AG10803 (cell line): ENCODE measurements at regions not wholly inside any gene's neighbourhood (a gene's known extent, or its start where the extent isn't known, plus 50 kb on each side); places are given as distances from the start of the nearest gene placed in this dataset.

ENCODE experiments used
- DNase-seq: peaks from one replicate; pipeline ENCODE4 v3.0.0; 2010; ENCODE audit warnings: low read depth
- H3K4me3 ChIP-seq: 2 replicates; pipeline ENCODE4 v1.5.1; 2011; ENCODE audit warnings: mild to moderate bottlenecking, low read length, control low read depth
- TF ChIP-seq, protein P1 (sequence below): conservative IDR thresholded peaks from 2 replicates; pipeline ENCODE4 v1.5.1; 2011; ENCODE audit warnings: mild to moderate bottlenecking, low read length, control low read depth, inconsistent platforms

- TF ChIP-seq, protein P1, sequence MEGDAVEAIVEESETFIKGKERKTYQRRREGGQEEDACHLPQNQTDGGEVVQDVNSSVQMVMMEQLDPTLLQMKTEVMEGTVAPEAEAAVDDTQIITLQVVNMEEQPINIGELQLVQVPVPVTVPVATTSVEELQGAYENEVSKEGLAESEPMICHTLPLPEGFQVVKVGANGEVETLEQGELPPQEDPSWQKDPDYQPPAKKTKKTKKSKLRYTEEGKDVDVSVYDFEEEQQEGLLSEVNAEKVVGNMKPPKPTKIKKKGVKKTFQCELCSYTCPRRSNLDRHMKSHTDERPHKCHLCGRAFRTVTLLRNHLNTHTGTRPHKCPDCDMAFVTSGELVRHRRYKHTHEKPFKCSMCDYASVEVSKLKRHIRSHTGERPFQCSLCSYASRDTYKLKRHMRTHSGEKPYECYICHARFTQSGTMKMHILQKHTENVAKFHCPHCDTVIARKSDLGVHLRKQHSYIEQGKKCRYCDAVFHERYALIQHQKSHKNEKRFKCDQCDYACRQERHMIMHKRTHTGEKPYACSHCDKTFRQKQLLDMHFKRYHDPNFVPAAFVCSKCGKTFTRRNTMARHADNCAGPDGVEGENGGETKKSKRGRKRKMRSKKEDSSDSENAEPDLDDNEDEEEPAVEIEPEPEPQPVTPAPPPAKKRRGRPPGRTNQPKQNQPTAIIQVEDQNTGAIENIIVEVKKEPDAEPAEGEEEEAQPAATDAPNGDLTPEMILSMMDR: no peak
- H3K4me3 ChIP-seq: no peak overlapping the region
- no peak for DNase-seq
Measured at GRCh38 chr10:63781226-63781625, 260.0 kb downstream of the REEP3 start.

GRCh38 chr10:63783882-63784281 is 262.7 kb downstream of the REEP3 start:
- TF ChIP-seq, protein P1: no peak
- no peak for DNase-seq
- no peak overlapping the region for H3K4me3 ChIP-seq

- TF ChIP-seq, protein P1: no peak
- no peak for DNase-seq
- H3K4me3 ChIP-seq: no peak overlapping the region
Measured at GRCh38 chr10:63788152-63788821, 267.1 kb downstream of the REEP3 start.

GRCh38 chr10:63795094-63795860 is 274.1 kb downstream of the REEP3 start:
- DNase-seq: no peak
- TF ChIP-seq, protein P1: no peak
- no peak overlapping the region for H3K4me3 ChIP-seq

GRCh38 chr10:63798599-63799498 is 277.6 kb downstream of the REEP3 start:
- DNase-seq: peak; percentile 95
- TF ChIP-seq, protein P1: peak; percentile 25
- no peak overlapping the region for H3K4me3 ChIP-seq

- no peak for DNase-seq
- TF ChIP-seq, protein P1: no peak
- no peak overlapping the region for H3K4me3 ChIP-seq
Measured at GRCh38 chr10:63799521-63800300, 278.5 kb downstream of the REEP3 start.
